ENCODE measurements at regions not wholly inside any gene's neighbourhood (a gene's known extent, or its start where the extent isn't known, plus 50 kb on each side); places are given as distances from the start of the nearest gene placed in this dataset.
A peak's percentile ranks its signal among the peaks of the same experiment; 100 is the strongest.
"Not testable (repeated sequence)": the region's sequence is repeated elsewhere in the genome, so short reads cannot be mapped to it uniquely, and the experiment has no call there.

GRCh38 chr1:79976287-79976686 lies 969.8 kb upstream of the ADGRL4 start:
- no peak for DNase-seq

GRCh38 chr1:79974659-79975058 lies 968.1 kb upstream of the ADGRL4 start:
- no peak for DNase-seq

GRCh38 chr1:79969886-79970285 lies 963.4 kb upstream of the ADGRL4 start:
- no peak for DNase-seq

- DNase-seq = no peak
Measured at GRCh38 chr1:79966438-79966837, 959.9 kb upstream of the ADGRL4 start.

GRCh38 chr1:79959635-79960034 lies 953.1 kb upstream of the ADGRL4 start:
- DNase-seq = no peak

- DNase-seq = no peak
Measured at GRCh38 chr1:79955966-79956365, 949.4 kb upstream of the ADGRL4 start.

- DNase-seq = no peak
Measured at GRCh38 chr1:79950511-79950910, 944.0 kb upstream of the ADGRL4 start.

- DNase-seq = no peak
Measured at GRCh38 chr1:79945391-79945790, 938.9 kb upstream of the ADGRL4 start.

GRCh38 chr1:79929356-79929755 lies 922.8 kb upstream of the ADGRL4 start:
- no peak for DNase-seq

GRCh38 chr1:79928901-79929300 lies 922.4 kb upstream of the ADGRL4 start:
- DNase-seq = no peak

GRCh38 chr1:79920960-79921669 lies 914.6 kb upstream of the ADGRL4 start:
- no peak for DNase-seq

GRCh38 chr1:79914896-79915295 lies 908.4 kb upstream of the ADGRL4 start:
- no peak for DNase-seq

GRCh38 chr1:79912813-79913212 lies 906.3 kb upstream of the ADGRL4 start:
- DNase-seq = no peak

- no peak for DNase-seq
Measured at GRCh38 chr1:79903321-79903720, 896.8 kb upstream of the ADGRL4 start.

GRCh38 chr1:79902418-79902817 lies 895.9 kb upstream of the ADGRL4 start:
- no peak for DNase-seq

GRCh38 chr1:79899914-79900313 lies 893.4 kb upstream of the ADGRL4 start:
- DNase-seq = no peak

GRCh38 chr1:79896140-79896539 lies 889.6 kb upstream of the ADGRL4 start:
- peak; percentile 34 for DNase-seq

- DNase-seq = peak; percentile 18
Measured at GRCh38 chr1:79895573-79895972, 889.0 kb upstream of the ADGRL4 start.

GRCh38 chr1:79894129-79894528 lies 887.6 kb upstream of the ADGRL4 start:
- DNase-seq = not testable (repeated sequence)

GRCh38 chr1:79887059-79887458 lies 880.5 kb upstream of the ADGRL4 start:
- no peak for DNase-seq

GRCh38 chr1:79885101-79885500 lies 878.6 kb upstream of the ADGRL4 start:
- DNase-seq = no peak

GRCh38 chr1:79877086-79877485 lies 870.6 kb upstream of the ADGRL4 start:
- DNase-seq = no peak

GRCh38 chr1:79875187-79875586 lies 868.7 kb upstream of the ADGRL4 start:
- DNase-seq = no peak

- DNase-seq = no peak
Measured at GRCh38 chr1:79874289-79874688, 867.8 kb upstream of the ADGRL4 start.

- DNase-seq = no peak
Measured at GRCh38 chr1:79859212-79859948, 852.9 kb upstream of the ADGRL4 start.

Measured in retina (tissue), 1 donor.